ENCODE measurements at regions not wholly inside any gene's neighbourhood (a gene's known extent, or its start where the extent isn't known, plus 50 kb on each side); places are given as distances from the start of the nearest gene placed in this dataset.

DNA sequence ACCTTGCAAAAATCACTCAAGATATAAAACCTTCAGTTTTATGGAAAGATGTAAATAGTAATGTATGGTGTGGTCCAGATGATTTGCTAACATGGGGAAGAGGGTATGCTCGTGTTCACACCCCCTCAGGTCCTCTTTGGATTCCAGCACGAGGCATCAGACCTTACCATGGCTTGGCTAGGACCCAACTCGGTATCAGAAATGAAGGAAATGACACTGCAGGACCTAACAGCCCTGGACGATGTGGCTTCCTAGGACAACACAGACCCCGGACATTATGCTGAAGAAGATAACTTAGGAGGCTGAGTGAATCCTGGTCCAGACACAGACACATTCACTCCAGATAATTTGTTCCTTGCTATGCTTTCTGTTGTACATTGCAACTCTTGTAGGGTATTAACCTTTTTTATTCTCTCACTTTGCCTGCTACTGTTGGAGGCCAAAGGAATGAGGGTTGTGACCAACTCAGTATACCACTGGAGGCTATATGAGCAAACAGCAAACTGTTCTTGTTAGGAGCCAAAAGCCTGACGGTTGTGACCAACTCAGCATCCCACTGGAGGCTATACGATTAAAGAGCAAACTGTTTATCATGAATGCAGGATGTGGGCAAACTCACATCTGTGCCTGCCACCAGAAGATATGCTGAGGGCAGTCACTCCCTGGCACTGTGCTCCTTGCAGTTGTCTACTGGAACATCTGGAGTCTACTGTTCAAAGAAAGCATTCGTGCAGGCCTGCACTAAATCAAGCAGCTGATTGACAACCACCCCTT lies 121.7 kb downstream of the ZNF429 start (continued):
- TF ChIP-seq, protein P1, sequence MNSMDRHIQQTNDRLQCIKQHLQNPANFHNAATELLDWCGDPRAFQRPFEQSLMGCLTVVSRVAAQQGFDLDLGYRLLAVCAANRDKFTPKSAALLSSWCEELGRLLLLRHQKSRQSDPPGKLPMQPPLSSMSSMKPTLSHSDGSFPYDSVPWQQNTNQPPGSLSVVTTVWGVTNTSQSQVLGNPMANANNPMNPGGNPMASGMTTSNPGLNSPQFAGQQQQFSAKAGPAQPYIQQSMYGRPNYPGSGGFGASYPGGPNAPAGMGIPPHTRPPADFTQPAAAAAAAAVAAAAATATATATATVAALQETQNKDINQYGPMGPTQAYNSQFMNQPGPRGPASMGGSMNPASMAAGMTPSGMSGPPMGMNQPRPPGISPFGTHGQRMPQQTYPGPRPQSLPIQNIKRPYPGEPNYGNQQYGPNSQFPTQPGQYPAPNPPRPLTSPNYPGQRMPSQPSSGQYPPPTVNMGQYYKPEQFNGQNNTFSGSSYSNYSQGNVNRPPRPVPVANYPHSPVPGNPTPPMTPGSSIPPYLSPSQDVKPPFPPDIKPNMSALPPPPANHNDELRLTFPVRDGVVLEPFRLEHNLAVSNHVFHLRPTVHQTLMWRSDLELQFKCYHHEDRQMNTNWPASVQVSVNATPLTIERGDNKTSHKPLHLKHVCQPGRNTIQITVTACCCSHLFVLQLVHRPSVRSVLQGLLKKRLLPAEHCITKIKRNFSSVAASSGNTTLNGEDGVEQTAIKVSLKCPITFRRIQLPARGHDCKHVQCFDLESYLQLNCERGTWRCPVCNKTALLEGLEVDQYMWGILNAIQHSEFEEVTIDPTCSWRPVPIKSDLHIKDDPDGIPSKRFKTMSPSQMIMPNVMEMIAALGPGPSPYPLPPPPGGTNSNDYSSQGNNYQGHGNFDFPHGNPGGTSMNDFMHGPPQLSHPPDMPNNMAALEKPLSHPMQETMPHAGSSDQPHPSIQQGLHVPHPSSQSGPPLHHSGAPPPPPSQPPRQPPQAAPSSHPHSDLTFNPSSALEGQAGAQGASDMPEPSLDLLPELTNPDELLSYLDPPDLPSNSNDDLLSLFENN (IDR thresholded peaks at IDR 0.05; ENCODE audit: low read depth in 2 of 2, low read length in 2 of 2): no peak
- TF ChIP-seq HDAC1 (IDR thresholded peaks at IDR 0.05): no peak
- TF ChIP-seq POLR3A (IDR thresholded peaks at IDR 0.05; ENCODE audit: borderline replicate concordance, extremely low read depth, insufficient read depth, insufficient read length): no peak
- no peak for TF ChIP-seq WHSC1 (IDR thresholded peaks at IDR 0.05; ENCODE audit: low read length)
- TF ChIP-seq, protein P2, sequence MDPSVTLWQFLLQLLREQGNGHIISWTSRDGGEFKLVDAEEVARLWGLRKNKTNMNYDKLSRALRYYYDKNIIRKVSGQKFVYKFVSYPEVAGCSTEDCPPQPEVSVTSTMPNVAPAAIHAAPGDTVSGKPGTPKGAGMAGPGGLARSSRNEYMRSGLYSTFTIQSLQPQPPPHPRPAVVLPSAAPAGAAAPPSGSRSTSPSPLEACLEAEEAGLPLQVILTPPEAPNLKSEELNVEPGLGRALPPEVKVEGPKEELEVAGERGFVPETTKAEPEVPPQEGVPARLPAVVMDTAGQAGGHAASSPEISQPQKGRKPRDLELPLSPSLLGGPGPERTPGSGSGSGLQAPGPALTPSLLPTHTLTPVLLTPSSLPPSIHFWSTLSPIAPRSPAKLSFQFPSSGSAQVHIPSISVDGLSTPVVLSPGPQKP (CRISPR knock-in tag; IDR thresholded peaks at IDR 0.05): no peak
- no peak for TF ChIP-seq SOX6 (IDR thresholded peaks at IDR 0.05)
- TF ChIP-seq, protein P3, sequence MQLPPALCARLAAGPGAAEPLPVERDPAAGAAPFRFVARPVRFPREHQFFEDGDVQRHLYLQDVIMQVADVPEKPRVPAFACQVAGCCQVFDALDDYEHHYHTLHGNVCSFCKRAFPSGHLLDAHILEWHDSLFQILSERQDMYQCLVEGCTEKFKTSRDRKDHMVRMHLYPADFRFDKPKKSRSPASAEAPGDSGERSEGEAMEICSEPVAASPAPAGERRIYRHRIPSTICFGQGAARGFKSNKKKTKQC (CRISPR knock-in tag; IDR thresholded peaks at IDR 0.05): no peak
- TF ChIP-seq SP2 (IDR thresholded peaks at IDR 0.05; ENCODE audit: extremely low read depth, low read depth, low read length, poor library complexity, severe bottlenecking): no peak
- TF ChIP-seq ZNF57 (CRISPR knock-in tag; IDR thresholded peaks at IDR 0.05): no peak
- no peak for TF ChIP-seq RAD51 (IDR thresholded peaks at IDR 0.05; ENCODE audit: borderline replicate concordance, low read depth)
- TF ChIP-seq ZNF184 (CRISPR knock-in tag; IDR thresholded peaks at IDR 0.05): no peak
- TF ChIP-seq GABPB2 (CRISPR knock-in tag; conservative IDR thresholded peaks at IDR 0.05): no peak
- no peak for TF ChIP-seq PHB2 (IDR thresholded peaks at IDR 0.05; ENCODE audit: low read depth)
- TF ChIP-seq, protein P4, sequence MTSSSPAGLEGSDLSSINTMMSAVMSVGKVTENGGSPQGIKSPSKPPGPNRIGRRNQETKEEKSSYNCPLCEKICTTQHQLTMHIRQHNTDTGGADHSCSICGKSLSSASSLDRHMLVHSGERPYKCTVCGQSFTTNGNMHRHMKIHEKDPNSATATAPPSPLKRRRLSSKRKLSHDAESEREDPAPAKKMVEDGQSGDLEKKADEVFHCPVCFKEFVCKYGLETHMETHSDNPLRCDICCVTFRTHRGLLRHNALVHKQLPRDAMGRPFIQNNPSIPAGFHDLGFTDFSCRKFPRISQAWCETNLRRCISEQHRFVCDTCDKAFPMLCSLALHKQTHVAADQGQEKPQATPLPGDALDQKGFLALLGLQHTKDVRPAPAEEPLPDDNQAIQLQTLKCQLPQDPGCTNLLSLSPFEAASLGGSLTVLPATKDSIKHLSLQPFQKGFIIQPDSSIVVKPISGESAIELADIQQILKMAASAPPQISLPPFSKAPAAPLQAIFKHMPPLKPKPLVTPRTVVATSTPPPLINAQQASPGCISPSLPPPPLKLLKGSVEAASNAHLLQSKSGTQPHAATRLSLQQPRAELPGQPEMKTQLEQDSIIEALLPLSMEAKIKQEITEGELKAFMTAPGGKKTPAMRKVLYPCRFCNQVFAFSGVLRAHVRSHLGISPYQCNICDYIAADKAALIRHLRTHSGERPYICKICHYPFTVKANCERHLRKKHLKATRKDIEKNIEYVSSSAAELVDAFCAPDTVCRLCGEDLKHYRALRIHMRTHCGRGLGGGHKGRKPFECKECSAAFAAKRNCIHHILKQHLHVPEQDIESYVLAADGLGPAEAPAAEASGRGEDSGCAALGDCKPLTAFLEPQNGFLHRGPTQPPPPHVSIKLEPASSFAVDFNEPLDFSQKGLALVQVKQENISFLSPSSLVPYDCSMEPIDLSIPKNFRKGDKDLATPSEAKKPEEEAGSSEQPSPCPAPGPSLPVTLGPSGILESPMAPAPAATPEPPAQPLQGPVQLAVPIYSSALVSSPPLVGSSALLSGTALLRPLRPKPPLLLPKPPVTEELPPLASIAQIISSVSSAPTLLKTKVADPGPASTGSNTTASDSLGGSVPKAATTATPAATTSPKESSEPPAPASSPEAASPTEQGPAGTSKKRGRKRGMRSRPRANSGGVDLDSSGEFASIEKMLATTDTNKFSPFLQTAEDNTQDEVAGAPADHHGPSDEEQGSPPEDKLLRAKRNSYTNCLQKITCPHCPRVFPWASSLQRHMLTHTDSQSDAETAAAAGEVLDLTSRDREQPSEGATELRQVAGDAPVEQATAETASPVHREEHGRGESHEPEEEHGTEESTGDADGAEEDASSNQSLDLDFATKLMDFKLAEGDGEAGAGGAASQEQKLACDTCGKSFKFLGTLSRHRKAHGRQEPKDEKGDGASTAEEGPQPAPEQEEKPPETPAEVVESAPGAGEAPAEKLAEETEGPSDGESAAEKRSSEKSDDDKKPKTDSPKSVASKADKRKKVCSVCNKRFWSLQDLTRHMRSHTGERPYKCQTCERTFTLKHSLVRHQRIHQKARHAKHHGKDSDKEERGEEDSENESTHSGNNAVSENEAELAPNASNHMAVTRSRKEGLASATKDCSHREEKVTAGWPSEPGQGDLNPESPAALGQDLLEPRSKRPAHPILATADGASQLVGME (CRISPR knock-in tag; IDR thresholded peaks at IDR 0.05): no peak
- TF ChIP-seq TCF3 (CRISPR knock-in tag; IDR thresholded peaks at IDR 0.05): peak; percentile 69
- peak; percentile 31 to 53; a peak in 3 of 4 replicates for TF ChIP-seq TRIM24 (IDR thresholded peaks at IDR 0.05)
- no peak for TF ChIP-seq MTF1 (CRISPR knock-in tag; IDR thresholded peaks at IDR 0.05; ENCODE audit: borderline replicate concordance)
- TF ChIP-seq ZNF263 (CRISPR knock-in tag; IDR thresholded peaks at IDR 0.05; ENCODE audit: borderline replicate concordance): no peak

Data from K562 (cell line).